Mesenchymal stem cell (in vitro differentiated cells and primary cell): ENCODE measurements at regions not wholly inside any gene's neighbourhood (a gene's known extent, or its start where the extent isn't known, plus 50 kb on each side); places are given as distances from the start of the nearest gene placed in this dataset.
A peak's percentile ranks its signal among the peaks of the same experiment; 100 is the strongest.
"Not testable (repeated sequence)": the region's sequence is repeated elsewhere in the genome, so short reads cannot be mapped to it uniquely, and the experiment has no call there.

Experiments used
- DNase-seq: peaks from one replicate; pipeline ENCODE4 v3.0.0-alpha.2; 2013
- H2AFZ ChIP-seq: one replicate; pipeline ENCODE4 v1.6.1; 2013; ENCODE audit warnings: low read depth, mild to moderate bottlenecking, control low read depth, inconsistent platforms, low read length, moderate library complexity
- H2AK5ac ChIP-seq: 2 replicates; pipeline ENCODE4 v1.6.1; 2013; ENCODE audit warnings: low read length, moderate library complexity, mild to moderate bottlenecking, inconsistent platforms; ENCODE audit not compliant: severe bottlenecking
- H2BK120ac ChIP-seq: one replicate; pipeline ENCODE4 v1.6.1; 2013; ENCODE audit warnings: low read depth, mild to moderate bottlenecking, inconsistent platforms, low read length, moderate library complexity
- H2BK12ac ChIP-seq, 2 experiments: one replicate each; pipeline ENCODE4 v1.6.1; 2013; ENCODE audit warnings: inconsistent platforms in 2 of 2, low read length in 2 of 2, mild to moderate bottlenecking in 2 of 2, moderate library complexity in 2 of 2, control low read depth in 1 of 2
- H2BK15ac ChIP-seq: one replicate; pipeline ENCODE4 v1.6.1; 2013; ENCODE audit warnings: mild to moderate bottlenecking, low read depth, inconsistent platforms; ENCODE audit not compliant: poor library complexity, severe bottlenecking
- H2BK5ac ChIP-seq: 2 replicates; pipeline ENCODE4 v1.6.1; 2013; ENCODE audit warnings: low read depth, mild to moderate bottlenecking, low read length, control low read depth, inconsistent platforms; ENCODE audit not compliant: poor library complexity, severe bottlenecking
- H3K14ac ChIP-seq, 2 experiments: one replicate each; pipeline ENCODE4 v1.6.1; 2013; ENCODE audit warnings: inconsistent platforms in 2 of 2, low read length in 2 of 2, control low read depth in 1 of 2, mild to moderate bottlenecking in 1 of 2, moderate library complexity in 1 of 2
- H3K18ac ChIP-seq, 2 experiments: one replicate each; pipeline ENCODE4 v1.6.1; 2013; ENCODE audit warnings: inconsistent platforms in 2 of 2, low read length in 2 of 2, control low read depth in 1 of 2, low read depth in 1 of 2, mild to moderate bottlenecking in 1 of 2
- H3K23ac ChIP-seq, 2 experiments: one replicate each; pipeline ENCODE4 v1.6.1; 2013; ENCODE audit warnings: inconsistent platforms in 2 of 2, low read length in 2 of 2, mild to moderate bottlenecking in 2 of 2, moderate library complexity in 2 of 2, control low read depth in 1 of 2
- H3K27ac ChIP-seq: 2 replicates; pipeline ENCODE4 v1.5.1; 2013; ENCODE audit warnings: mild to moderate bottlenecking, moderate library complexity, low read length, control low read depth, inconsistent platforms; ENCODE audit not compliant: poor library complexity, severe bottlenecking
- H3K27me3 ChIP-seq, 2 experiments: 2 replicates each; pipeline versions ENCODE4 v1.6.1 to v1.7.0; 2013; ENCODE audit warnings: low read length in 2 of 2, mild to moderate bottlenecking in 2 of 2, moderate library complexity in 2 of 2, control low read depth in 1 of 2, inconsistent platforms in 1 of 2; ENCODE audit not compliant: control insufficient read depth in 1 of 2, insufficient read depth in 1 of 2
- H3K36me3 ChIP-seq, 2 experiments: 2 replicates each; pipeline versions ENCODE4 v1.6.1 to v1.7.0; 2013; ENCODE audit warnings: low read length in 2 of 2, control low read depth in 1 of 2, inconsistent platforms in 1 of 2, low read depth in 1 of 2, mild to moderate bottlenecking in 1 of 2; ENCODE audit not compliant: insufficient read depth in 2 of 2, control insufficient read depth in 1 of 2
- H3K4ac ChIP-seq, 2 experiments: one replicate each; pipeline ENCODE4 v1.6.1; 2013; ENCODE audit warnings: inconsistent platforms in 2 of 2, low read length in 2 of 2, mild to moderate bottlenecking in 2 of 2, moderate library complexity in 2 of 2, control low read depth in 1 of 2, low read depth in 1 of 2
- H3K4me1 ChIP-seq: 2 replicates; pipeline ENCODE4 v1.6.1; 2013; ENCODE audit warnings: low read depth, low read length, control low read depth; ENCODE audit not compliant: control insufficient read depth, insufficient read depth
- H3K4me2 ChIP-seq: 2 replicates; pipeline ENCODE4 v1.6.1; 2013; ENCODE audit warnings: low read length, mild to moderate bottlenecking, inconsistent platforms; ENCODE audit not compliant: poor library complexity, severe bottlenecking
- H3K4me3 ChIP-seq, 2 experiments: 2 replicates each; pipeline versions ENCODE4 v1.5.1 to v1.7.0; 2013; ENCODE audit warnings: low read length in 2 of 2, mild to moderate bottlenecking in 2 of 2, control low read depth in 1 of 2, low read depth in 1 of 2; ENCODE audit not compliant: insufficient read depth in 1 of 2
- H3K79me1 ChIP-seq: replicated peaks from 2 replicates; pipeline ENCODE4 v1.6.1; 2013; ENCODE audit warnings: mild to moderate bottlenecking, control low read depth, low read length, inconsistent platforms; ENCODE audit not compliant: poor library complexity, severe bottlenecking
- H3K9ac ChIP-seq: 2 replicates; pipeline ENCODE4 v1.7.0; 2013; ENCODE audit warnings: mild to moderate bottlenecking, low read length, moderate library complexity
- H3K9me3 ChIP-seq: 2 replicates; pipeline ENCODE4 v1.7.0; 2013; ENCODE audit warnings: mild to moderate bottlenecking, low read length; ENCODE audit not compliant: control insufficient read depth
- H4K8ac ChIP-seq: one replicate; pipeline ENCODE4 v1.6.1; 2013; ENCODE audit warnings: inconsistent platforms, mild to moderate bottlenecking, low read length, moderate library complexity
- H4K91ac ChIP-seq: one replicate; pipeline ENCODE4 v1.6.1; 2013; ENCODE audit warnings: mild to moderate bottlenecking, low read length, inconsistent platforms
- WGBS: methylation state at CpG from one replicate; pipeline ENCODE4 v1.1.7; 2013; ENCODE audit warnings: mixed read lengths; 5-methylcytosine and 5-hydroxymethylcytosine counted together

DNA sequence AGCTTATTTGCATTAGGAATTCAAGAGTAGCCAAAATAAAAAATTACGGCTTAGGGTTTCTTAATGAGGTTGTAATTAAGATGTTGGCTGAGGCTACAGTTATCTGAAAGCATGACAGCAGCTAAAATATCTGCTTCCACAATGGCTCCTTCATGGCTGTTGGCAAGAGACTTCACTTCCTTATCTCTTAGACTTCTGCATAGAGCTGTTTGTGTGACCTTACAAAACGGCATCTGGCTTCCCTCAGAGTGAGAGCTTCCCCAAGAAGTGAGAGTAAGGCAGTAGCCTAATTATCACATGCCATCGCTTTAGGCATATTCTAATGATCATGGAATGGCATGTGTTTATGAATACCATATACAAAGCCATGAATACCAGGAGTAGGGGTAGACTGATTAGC is 57.6 kb downstream of the CCDC59 start:
- no peak overlapping the region for H3K14ac ChIP-seq
- no peak overlapping the region for H2BK12ac ChIP-seq
- no peak overlapping the region for H2BK15ac ChIP-seq
- H3K4me2 ChIP-seq, result no peak overlapping the region
- no peak overlapping the region for H3K18ac ChIP-seq
- peak; percentile 1 for DNase-seq
- H3K79me1 ChIP-seq, result no peaks in the 10 kb centered on the region
- H3K4me3 ChIP-seq, result no peak overlapping the region
- H4K8ac ChIP-seq, result no peak overlapping the region
- H3K23ac ChIP-seq, result no peak overlapping the region
- no peak overlapping the region for H4K91ac ChIP-seq
- no peaks in the 10 kb centered on the region for H3K27me3 ChIP-seq
- no peak overlapping the region for H3K27ac ChIP-seq
- no peaks in the 10 kb centered on the region for H3K9me3 ChIP-seq
- H3K4ac ChIP-seq, result no peak overlapping the region
- no peaks in the 10 kb centered on the region for H3K4me1 ChIP-seq
- H2BK120ac ChIP-seq, result no peak overlapping the region
- H3K9ac ChIP-seq, result no peak overlapping the region
- 27% methylated on average over 2 of the region's 3 CpGs for WGBS
- no peak overlapping the region for H2BK5ac ChIP-seq
- H3K36me3 ChIP-seq, result no peaks in the 10 kb centered on the region
- no peak overlapping the region for H2AFZ ChIP-seq
- no peak overlapping the region for H2AK5ac ChIP-seq

DNA sequence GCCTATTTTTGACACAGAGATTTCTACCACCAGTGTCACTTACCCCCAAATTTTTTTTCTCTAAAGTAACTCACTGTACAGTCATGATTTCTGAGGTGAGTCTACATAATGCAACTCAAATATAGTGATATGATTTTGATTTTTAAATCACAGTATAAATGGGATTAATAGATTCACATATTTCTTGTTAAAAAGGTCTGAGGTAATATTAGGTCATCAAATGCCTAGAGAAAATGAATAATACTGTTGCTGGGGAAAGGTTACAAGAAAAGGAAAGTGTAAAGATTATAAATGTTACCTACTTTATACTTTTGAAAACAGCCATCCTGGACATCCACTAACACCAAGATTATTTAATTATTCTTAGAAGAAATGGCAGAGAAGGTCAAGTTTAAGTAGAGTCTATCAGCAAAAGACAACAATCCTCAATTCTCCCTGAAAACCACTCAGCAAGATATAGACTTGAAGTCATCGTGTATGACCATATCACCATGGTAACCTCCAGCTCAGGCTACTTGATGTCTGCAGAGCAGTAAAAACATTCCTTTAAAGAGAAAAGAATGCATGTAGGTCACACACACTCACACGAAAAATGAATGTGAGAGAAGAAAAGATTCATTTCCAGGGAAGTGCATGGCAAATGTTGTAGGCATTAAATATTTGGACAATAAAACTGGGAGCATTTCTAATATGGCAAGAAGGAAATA is 58.7 kb downstream of the CCDC59 start:
- Histone ChIP-seq H2BK120ac (no peak overlapping the region), H4K91ac (no peak overlapping the region), H2BK12ac (no peak overlapping the region), H3K4me1 (no peaks in the 10 kb centered on the region), H3K36me3 (no peaks in the 10 kb centered on the region), H3K18ac (no peak overlapping the region), H3K14ac (no peak overlapping the region), H2AK5ac (no peak overlapping the region), H3K27me3 (no peaks in the 10 kb centered on the region), H3K79me1 (no peaks in the 10 kb centered on the region), H3K9me3 (no peaks in the 10 kb centered on the region), H2BK15ac (no peak overlapping the region), H2BK5ac (no peak overlapping the region), H2AFZ (no peak overlapping the region), H4K8ac (no peak overlapping the region), H3K4me2 (no peak overlapping the region), H3K9ac (no peak overlapping the region), H3K4ac (no peak overlapping the region), H3K4me3 (no peak overlapping the region), H3K27ac (no peak overlapping the region), H3K23ac (no peak overlapping the region)
- WGBS, result 0% methylated on average over 1 of the region's 2 CpGs
- peak; percentile 52 for DNase-seq

DNA sequence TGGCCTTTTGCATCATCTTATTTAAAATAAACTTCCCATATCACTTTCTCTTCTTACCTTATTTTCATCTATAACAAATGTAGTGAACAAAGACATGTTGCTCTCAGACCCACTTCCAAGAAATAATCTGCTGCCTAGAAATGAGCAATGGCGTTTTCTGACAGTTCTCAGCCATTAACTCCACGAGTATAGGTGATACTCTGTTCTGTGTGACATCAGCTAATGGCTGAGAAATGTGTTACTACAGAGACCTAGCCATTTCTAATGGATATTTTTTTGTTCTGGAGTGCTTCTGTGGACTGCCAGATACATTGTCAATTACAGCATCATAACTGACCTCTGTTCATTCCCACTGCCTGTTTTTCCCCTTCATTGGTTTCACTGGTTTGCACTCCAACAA is 67.8 kb downstream of the CCDC59 start:
- Histone ChIP-seq H3K27me3 (no peaks in the 10 kb centered on the region), H3K18ac (no peak overlapping the region), H2BK15ac (no peak overlapping the region), H2BK12ac (no peak overlapping the region), H3K4me1 (no peaks in the 10 kb centered on the region), H3K36me3 (no peaks in the 10 kb centered on the region), H3K14ac (no peak overlapping the region), H2BK120ac (no peak overlapping the region), H3K9ac (no peak overlapping the region), H3K79me1 (no peaks in the 10 kb centered on the region), H3K4me2 (no peak overlapping the region), H3K9me3 (no peaks in the 10 kb centered on the region), H2BK5ac (no peak overlapping the region), H3K4ac (no peak overlapping the region), H3K4me3 (no peak overlapping the region), H3K23ac (no peak overlapping the region), H4K8ac (no peak overlapping the region), H2AK5ac (no peak overlapping the region), H3K27ac (no peak overlapping the region), H2AFZ (no peak overlapping the region), H4K91ac (no peak overlapping the region)
- no CpG with 5 or more reads among the region's 2 CpGs for WGBS
- DNase-seq, result no peak

DNA sequence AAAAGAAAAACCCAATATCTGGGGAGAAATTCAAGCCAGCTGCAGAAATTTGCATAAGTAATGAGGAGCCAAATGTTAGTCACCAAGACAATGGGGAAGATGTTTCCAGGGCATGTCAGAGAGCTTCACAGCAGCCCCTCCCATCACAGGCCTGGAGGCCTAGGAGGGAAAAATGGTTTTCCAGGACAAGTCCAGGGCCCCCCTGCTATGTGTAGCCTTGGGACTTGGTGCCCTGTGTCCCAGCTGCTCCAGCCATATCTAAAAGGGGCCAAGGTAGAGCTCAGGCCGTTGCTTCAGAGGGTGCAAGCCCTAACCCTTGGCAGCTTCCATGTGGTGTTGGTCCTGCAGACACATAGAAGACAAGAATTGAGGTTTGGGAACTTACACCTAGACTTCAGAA is 76.9 kb downstream of the CCDC59 start:
- not testable (repeated sequence) for H3K79me1 ChIP-seq, H3K27me3 ChIP-seq, H3K18ac ChIP-seq, H3K23ac ChIP-seq, H2BK120ac ChIP-seq, H3K4me3 ChIP-seq, DNase-seq, H2BK12ac ChIP-seq, H3K4ac ChIP-seq, H3K14ac ChIP-seq, H3K4me1 ChIP-seq, H2AK5ac ChIP-seq, H2BK15ac ChIP-seq, H4K8ac ChIP-seq, H3K9ac ChIP-seq, H3K36me3 ChIP-seq, H2BK5ac ChIP-seq, H4K91ac ChIP-seq, H3K27ac ChIP-seq, H2AFZ ChIP-seq, H3K4me2 ChIP-seq
- peaks cover 16% of the 10 kb centered on the region for H3K9me3 ChIP-seq
- 0% methylated on average over 1 of the region's 1 CpG for WGBS
